GM23338 (cell line): ENCODE measurements at regions not wholly inside any gene's neighbourhood (a gene's known extent, or its start where the extent isn't known, plus 50 kb on each side); places are given as distances from the start of the nearest gene placed in this dataset.

Experiments
- ATAC-seq: fragments of 200-7000 bp; cut with Tn5 transposase; 3 replicates; pipeline ENCODE4 v1.9.1; 2020
- DNase-seq: peaks from one replicate; pipeline ENCODE4 v3.0.0-alpha.2; 2015; ENCODE audit warnings: low spot score
- H2AFZ ChIP-seq: fragments of 200-600 bp; sonication (generic); 2 replicates; pipeline ENCODE4 v1.8.0; 2016; ENCODE audit warnings: antibody characterized with exemption, mild to moderate bottlenecking, moderate library complexity
- H3F3A ChIP-seq: fragments of 200-600 bp; sonication (generic); replicated peaks from 2 replicates; pipeline ENCODE4 v1.8.0; 2017; ENCODE audit warnings: antibody characterized with exemption, mixed run types, low read depth
- H3K27ac ChIP-seq: fragments of 200-600 bp; sonication (generic); 2 replicates; pipeline ENCODE4 v1.6.1; 2016; ENCODE audit warnings: low read depth
- H3K27me3 ChIP-seq: fragments of 200-600 bp; sonication (generic); 2 replicates; pipeline ENCODE4 v1.8.0; 2016; ENCODE audit warnings: mild to moderate bottlenecking, mixed run types, moderate library complexity; ENCODE audit not compliant: insufficient read depth
- H3K36me3 ChIP-seq: fragments of 200-600 bp; sonication (generic); 2 replicates; pipeline ENCODE4 v1.8.0; 2016; ENCODE audit warnings: mild to moderate bottlenecking; ENCODE audit not compliant: insufficient read depth
- H3K4me1 ChIP-seq: fragments of 200-600 bp; sonication (generic); 2 replicates; pipeline ENCODE4 v1.8.0; 2016; ENCODE audit warnings: mild to moderate bottlenecking, moderate library complexity; ENCODE audit not compliant: insufficient read depth
- H3K4me2 ChIP-seq: fragments of 200-600 bp; sonication (generic); 2 replicates; pipeline ENCODE4 v1.7.1; 2017; ENCODE audit warnings: mixed run types
- H3K4me3 ChIP-seq: fragments of 200-600 bp; sonication (generic); 2 replicates; pipeline ENCODE4 v1.6.1; 2016; ENCODE audit warnings: mixed run types
- H3K79me2 ChIP-seq: fragments of 200-600 bp; sonication (generic); replicated peaks from 2 replicates; pipeline ENCODE4 v1.8.0; 2017; ENCODE audit warnings: mild to moderate bottlenecking; ENCODE audit not compliant: insufficient read depth
- H3K9me2 ChIP-seq: fragments of 200-600 bp; sonication (generic); 2 replicates; pipeline ENCODE4 v1.8.0; 2017; ENCODE audit not compliant: insufficient read depth
- H4K20me1 ChIP-seq: fragments of 200-600 bp; sonication (generic); replicated peaks from 2 replicates; pipeline ENCODE4 v1.8.0; 2017; ENCODE audit warnings: mild to moderate bottlenecking; ENCODE audit not compliant: insufficient read depth
- H3K27ac Mint-ChIP-seq: 2 replicates; pipeline ENCODE4 v1.8.0; 2020; ENCODE audit warnings: inconsistent platforms, mild to moderate bottlenecking, moderate library complexity, mixed read lengths
- H3K27me3 Mint-ChIP-seq: 3 replicates; pipeline ENCODE4 v1.8.0; 2022; ENCODE audit warnings: low read depth, mild to moderate bottlenecking, moderate library complexity, mixed read lengths, inconsistent platforms; ENCODE audit not compliant: insufficient read depth, poor library complexity
- H3K36me3 Mint-ChIP-seq: 3 replicates; pipeline ENCODE4 v1.8.0; 2021; ENCODE audit warnings: low read depth, mild to moderate bottlenecking, inconsistent platforms, moderate library complexity, mixed read lengths
- H3K4me1 Mint-ChIP-seq: 3 replicates; pipeline ENCODE4 v1.8.0; 2020; ENCODE audit warnings: mild to moderate bottlenecking, inconsistent platforms, mixed read lengths
- H3K4me3 Mint-ChIP-seq: 3 replicates; pipeline ENCODE4 v1.8.0; 2021; ENCODE audit warnings: moderate library complexity, mild to moderate bottlenecking, inconsistent platforms, mixed read lengths
- H3K9me3 Mint-ChIP-seq: 3 replicates; pipeline ENCODE4 v1.8.0; 2020; ENCODE audit warnings: moderate library complexity, mild to moderate bottlenecking, inconsistent platforms, mixed read lengths
- CREB1 ChIP-seq: fragments of 250-450 bp; sonication (Bioruptor Pico); IDR thresholded peaks from 2 replicates; pipeline ENCODE4 v1.5.0; 2020; ENCODE audit warnings: low read depth, mild to moderate bottlenecking, moderate library complexity
- CTCF ChIP-seq, 2 experiments: fragments of 200-600 bp in 1 of 2; sonication (generic) in 1 of 2; conservative IDR thresholded peaks; 2 replicates each; pipeline versions ENCODE4 v1.5.1 to v1.6.1; 2016 to 2017; ENCODE audit warnings: antibody characterized with exemption in 2 of 2, low read depth in 2 of 2, mild to moderate bottlenecking in 2 of 2, moderate library complexity in 1 of 2
- EZH2 ChIP-seq: fragments of 200-600 bp; sonication (generic); IDR thresholded peaks from one replicate; pipeline ENCODE4 v1.8.0; 2017; ENCODE audit warnings: antibody characterized with exemption, mild to moderate bottlenecking, low read depth; ENCODE audit not compliant: unreplicated experiment
- EZH2phosphoT487 ChIP-seq: fragments of 200-600 bp; sonication (generic); IDR thresholded peaks from one replicate; pipeline ENCODE4 v1.8.1; 2018; ENCODE audit warnings: antibody characterized with exemption; ENCODE audit not compliant: unreplicated experiment
- JUNB ChIP-seq: IDR thresholded peaks from one replicate; pipeline ENCODE4 v1.6.1; 2016; ENCODE audit warnings: antibody characterized with exemption; ENCODE audit not compliant: unreplicated experiment
- NANOG ChIP-seq: IDR thresholded peaks from 2 replicates; pipeline ENCODE4 v1.6.1; 2016; ENCODE audit warnings: antibody characterized with exemption, borderline replicate concordance
- POLR2AphosphoS5 ChIP-seq: IDR thresholded peaks from 2 replicates; pipeline ENCODE4 v1.6.1; 2016; ENCODE audit warnings: antibody characterized with exemption, low read depth
- STAT1 ChIP-seq: IDR thresholded peaks from one replicate; pipeline ENCODE4 v1.6.1; 2016; ENCODE audit warnings: antibody characterized with exemption; ENCODE audit not compliant: unreplicated experiment
- ZNF114 ChIP-seq: fragments of 250-450 bp; sonication (Bioruptor Pico); IDR thresholded peaks from 2 replicates; pipeline ENCODE4 v1.5.0; 2020; ENCODE audit warnings: mild to moderate bottlenecking, moderate library complexity
- ZNF331 ChIP-seq: fragments of 250-450 bp; sonication (Bioruptor Pico); IDR thresholded peaks from 2 replicates; pipeline ENCODE4 v1.5.0; 2020; ENCODE audit warnings: low read depth, mild to moderate bottlenecking, moderate library complexity
- ZNF462 ChIP-seq: fragments of 250-450 bp; sonication (Bioruptor Pico); IDR thresholded peaks from 2 replicates; pipeline ENCODE4 v1.5.0; 2020; ENCODE audit warnings: mild to moderate bottlenecking, moderate library complexity
- TF ChIP-seq, protein P1 (sequence below): IDR thresholded peaks from one replicate; pipeline ENCODE4 v1.6.1; 2018; ENCODE audit warnings: antibody characterized with exemption; ENCODE audit not compliant: unreplicated experiment
- TF ChIP-seq, protein P2 (sequence below): IDR thresholded peaks from 2 replicates; pipeline ENCODE4 v1.6.1; 2016; ENCODE audit warnings: antibody characterized with exemption

DNA sequence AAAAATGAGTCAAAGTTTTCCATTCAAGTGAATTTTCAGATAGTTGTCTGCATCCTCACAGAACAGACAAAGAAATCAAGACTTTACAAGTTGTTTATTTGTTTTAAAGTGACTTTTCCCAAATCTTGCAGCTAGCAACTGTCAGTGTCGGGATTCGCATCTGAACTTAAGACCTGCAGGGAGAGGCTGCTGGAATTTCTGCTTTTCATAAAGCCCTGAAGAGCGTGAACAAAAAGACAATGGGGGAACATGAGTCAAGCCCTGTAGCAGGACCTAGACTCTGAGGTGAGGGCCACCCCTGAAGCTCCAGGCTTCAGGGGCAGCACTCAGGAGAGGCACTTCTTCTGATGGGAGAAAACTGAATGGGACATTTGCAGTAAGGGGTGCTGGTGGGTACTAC lies 108.2 kb upstream of the CTAGE1 start:
- DNase-seq (no peak), ATAC-seq (no peak)
- H3K9me3 Mint-ChIP-seq: peaks cover 7% of the 10 kb centered on the region; the same call in 1 of the 3 replicates
- H3K9me2 ChIP-seq: no peaks in the 10 kb centered on the region; the same call in none of the 2 replicates
- no peaks in the 10 kb centered on the region for H3K36me3 ChIP-seq
- 0 out of 3 replicates have a peak, but pooled peaks cover 2% of the 10 kb centered on the region for H3K36me3 Mint-ChIP-seq
- H3K79me2 ChIP-seq: no peaks in the 10 kb centered on the region
- H3K27me3 ChIP-seq: no peaks in the 10 kb centered on the region
- no peak overlapping the region for H3K4me2 ChIP-seq
- TF ChIP-seq POLR2AphosphoS5 (no peak), ZNF462 (CRISPR knock-in tag) (no peak), NANOG (no peak), ZNF331 (CRISPR knock-in tag) (no peak), CREB1 (CRISPR knock-in tag) (no peak), EZH2phosphoT487 (no peak), JUNB (no peak), ZNF114 (CRISPR knock-in tag) (no peak), EZH2 (no peak), CTCF (conservative IDR thresholded peaks at IDR 0.05; ENCODE audit: low read depth in 2 of 2) (no peak), STAT1 (no peak)
- TF ChIP-seq, protein P1, sequence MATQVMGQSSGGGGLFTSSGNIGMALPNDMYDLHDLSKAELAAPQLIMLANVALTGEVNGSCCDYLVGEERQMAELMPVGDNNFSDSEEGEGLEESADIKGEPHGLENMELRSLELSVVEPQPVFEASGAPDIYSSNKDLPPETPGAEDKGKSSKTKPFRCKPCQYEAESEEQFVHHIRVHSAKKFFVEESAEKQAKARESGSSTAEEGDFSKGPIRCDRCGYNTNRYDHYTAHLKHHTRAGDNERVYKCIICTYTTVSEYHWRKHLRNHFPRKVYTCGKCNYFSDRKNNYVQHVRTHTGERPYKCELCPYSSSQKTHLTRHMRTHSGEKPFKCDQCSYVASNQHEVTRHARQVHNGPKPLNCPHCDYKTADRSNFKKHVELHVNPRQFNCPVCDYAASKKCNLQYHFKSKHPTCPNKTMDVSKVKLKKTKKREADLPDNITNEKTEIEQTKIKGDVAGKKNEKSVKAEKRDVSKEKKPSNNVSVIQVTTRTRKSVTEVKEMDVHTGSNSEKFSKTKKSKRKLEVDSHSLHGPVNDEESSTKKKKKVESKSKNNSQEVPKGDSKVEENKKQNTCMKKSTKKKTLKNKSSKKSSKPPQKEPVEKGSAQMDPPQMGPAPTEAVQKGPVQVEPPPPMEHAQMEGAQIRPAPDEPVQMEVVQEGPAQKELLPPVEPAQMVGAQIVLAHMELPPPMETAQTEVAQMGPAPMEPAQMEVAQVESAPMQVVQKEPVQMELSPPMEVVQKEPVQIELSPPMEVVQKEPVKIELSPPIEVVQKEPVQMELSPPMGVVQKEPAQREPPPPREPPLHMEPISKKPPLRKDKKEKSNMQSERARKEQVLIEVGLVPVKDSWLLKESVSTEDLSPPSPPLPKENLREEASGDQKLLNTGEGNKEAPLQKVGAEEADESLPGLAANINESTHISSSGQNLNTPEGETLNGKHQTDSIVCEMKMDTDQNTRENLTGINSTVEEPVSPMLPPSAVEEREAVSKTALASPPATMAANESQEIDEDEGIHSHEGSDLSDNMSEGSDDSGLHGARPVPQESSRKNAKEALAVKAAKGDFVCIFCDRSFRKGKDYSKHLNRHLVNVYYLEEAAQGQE: no peak
- TF ChIP-seq, protein P2, sequence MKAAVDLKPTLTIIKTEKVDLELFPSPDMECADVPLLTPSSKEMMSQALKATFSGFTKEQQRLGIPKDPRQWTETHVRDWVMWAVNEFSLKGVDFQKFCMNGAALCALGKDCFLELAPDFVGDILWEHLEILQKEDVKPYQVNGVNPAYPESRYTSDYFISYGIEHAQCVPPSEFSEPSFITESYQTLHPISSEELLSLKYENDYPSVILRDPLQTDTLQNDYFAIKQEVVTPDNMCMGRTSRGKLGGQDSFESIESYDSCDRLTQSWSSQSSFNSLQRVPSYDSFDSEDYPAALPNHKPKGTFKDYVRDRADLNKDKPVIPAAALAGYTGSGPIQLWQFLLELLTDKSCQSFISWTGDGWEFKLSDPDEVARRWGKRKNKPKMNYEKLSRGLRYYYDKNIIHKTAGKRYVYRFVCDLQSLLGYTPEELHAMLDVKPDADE: no peak
- H3K27me3 Mint-ChIP-seq: peaks cover 2% of the 10 kb centered on the region
- H4K20me1 ChIP-seq: no peaks in the 10 kb centered on the region
- H3K4me3 Mint-ChIP-seq: no peak overlapping the region
- no peaks in the 10 kb centered on the region for H3F3A ChIP-seq
- no peak overlapping the region for H3K27ac Mint-ChIP-seq
- H3K4me1 Mint-ChIP-seq: no peaks in the 10 kb centered on the region
- H3K4me3 ChIP-seq: no peak overlapping the region
- no peak overlapping the region for H2AFZ ChIP-seq
- H3K4me1 ChIP-seq: no peaks in the 10 kb centered on the region
- H3K27ac ChIP-seq: no peak overlapping the region
